HG02678 (cell line): ENCODE measurements at regions not wholly inside any gene's neighbourhood (a gene's known extent, or its start where the extent isn't known, plus 50 kb on each side); places are given as distances from the start of the nearest gene placed in this dataset.

ENCODE experiments used
- ATAC-seq: cut with Tn5 transposase; IDR thresholded peaks from one replicate; pipeline ENCODE4 v1.9.1; 2021; ENCODE audit warnings: mild to moderate bottlenecking, moderate library complexity; ENCODE audit not compliant: unreplicated experiment

- no peak for ATAC-seq
Observed at GRCh38 chr6:28732052-28732451, 191.7 kb downstream of the TRIM27 start.

DNA sequence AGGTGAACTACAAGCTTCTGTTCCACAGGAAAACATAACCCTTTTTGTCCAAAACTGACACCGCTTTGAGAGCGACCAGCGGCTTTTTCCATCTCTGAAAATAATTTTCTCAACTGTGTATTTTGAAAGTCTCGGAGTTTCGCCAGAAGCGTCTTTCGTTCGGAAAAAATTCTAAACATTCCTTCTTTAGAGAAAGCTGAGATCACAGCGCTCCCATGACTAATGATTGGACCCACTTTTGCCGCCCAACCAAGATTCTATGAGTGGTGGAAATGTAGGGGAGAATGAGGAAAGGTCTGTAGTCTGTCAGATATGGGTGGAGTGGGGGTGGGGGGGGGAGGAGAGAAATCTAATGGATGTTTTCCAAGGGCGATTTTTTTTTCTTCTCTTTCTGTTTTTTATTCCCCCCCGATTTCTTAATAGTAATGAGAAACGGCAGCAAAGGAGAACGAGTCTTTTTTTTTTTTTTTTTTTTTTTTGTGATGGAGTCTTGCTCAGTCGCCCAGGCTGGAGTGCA is 189.3 kb downstream of the TRIM27 start:
- ATAC-seq: no peak

DNA sequence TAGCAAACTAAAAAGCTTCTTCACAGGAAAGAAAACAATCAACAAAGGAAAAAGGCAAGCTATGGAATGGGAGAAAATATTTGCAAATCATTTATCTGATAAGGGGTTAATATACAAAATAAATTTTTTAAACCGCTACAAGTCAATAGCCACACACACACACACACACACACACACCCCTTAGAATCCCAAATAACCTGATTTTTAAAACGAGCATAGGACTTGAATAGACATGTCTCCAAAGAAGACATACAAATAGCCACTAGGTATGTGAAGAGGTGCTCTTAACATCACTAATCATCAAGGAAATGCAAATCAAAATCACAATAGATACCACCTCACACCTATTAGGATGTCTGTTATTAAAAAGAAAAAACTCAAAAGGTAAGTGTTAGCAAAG is 187.7 kb downstream of the TRIM27 start:
- no peak for ATAC-seq

DNA sequence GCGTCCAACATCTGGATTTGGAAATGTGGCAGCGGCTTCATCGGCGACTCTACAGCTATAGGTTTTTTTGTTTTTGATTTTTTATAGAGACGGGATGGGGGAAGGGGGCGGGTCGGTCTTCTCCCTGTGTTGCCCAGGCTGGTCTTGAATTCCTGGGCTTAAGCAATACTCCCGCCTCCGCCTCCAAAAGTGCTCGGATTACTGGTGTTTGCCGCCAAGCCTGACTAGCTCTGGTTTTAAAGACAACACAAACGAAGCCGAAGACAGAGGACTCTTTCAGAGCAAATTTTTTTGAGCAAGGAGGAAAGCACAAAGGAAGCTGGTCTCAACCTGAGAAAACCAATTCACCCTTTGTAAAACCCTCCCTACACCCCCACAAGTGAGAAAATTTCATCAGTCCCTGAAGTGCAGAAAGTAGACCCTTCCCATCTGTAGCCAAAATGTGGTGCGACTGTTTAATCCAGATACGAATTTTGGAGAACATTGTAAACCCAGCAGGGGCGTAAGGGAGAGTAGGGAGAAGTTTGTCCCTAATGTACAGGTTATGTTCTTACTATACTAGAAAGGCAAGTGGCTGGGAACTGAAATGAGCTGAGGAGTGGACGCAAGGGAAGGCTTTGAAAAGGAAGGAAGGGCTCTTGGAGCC is 185.9 kb downstream of the TRIM27 start:
- no peak for ATAC-seq

DNA sequence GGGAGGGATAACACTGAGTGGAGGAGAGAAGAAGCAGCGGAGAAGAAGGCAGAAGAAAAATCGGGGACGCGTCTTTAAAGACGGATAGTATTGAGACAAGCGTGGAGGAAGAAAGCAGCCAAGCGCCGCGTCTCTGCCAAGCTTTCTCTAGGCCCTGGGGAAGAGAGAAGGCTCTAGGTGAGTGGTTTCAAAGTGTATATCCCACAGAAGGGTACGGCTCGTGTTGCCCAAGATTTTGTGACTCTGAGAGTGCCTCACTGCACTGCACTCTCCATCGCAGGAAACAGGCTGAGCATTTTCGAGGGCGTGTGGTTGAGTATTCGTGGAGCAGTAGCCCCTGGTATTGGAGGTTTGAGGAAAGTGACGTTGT is 185.4 kb downstream of the TRIM27 start:
- ATAC-seq: no peak

GRCh38 chr6:28741363-28741762 is 182.4 kb downstream of the TRIM27 start:
- no peak for ATAC-seq

DNA sequence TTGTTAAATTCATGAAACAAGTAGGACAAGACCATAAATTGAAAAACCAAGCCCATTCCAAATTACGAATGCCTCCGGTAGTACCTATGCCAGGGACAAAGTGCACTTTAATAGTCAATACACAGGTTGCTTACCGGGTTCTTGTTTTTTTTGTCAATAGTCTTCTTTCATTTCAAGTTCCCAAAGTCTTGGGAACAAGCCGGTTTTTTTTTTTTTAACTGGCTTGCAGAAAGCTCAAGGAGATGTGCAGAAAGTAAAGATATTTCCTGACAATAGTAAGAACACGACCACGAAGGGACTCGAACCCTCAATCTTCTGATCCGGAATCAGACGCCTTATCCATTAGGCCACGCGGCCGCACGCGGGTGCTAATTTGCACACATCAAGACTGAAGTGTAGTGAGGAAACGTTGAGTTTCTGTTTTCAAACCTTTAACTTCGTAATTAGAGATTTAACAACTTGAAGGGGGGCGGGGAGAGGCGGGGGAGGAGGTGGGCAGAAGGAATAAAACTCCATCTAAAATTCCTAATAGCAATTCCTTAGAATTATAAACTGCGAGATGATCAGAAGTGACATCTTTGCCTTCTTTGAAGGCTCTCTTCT is 181.0 kb downstream of the TRIM27 start:
- no peak for ATAC-seq

GRCh38 chr6:28743271-28743789 is 180.5 kb downstream of the TRIM27 start:
- ATAC-seq: no peak

DNA sequence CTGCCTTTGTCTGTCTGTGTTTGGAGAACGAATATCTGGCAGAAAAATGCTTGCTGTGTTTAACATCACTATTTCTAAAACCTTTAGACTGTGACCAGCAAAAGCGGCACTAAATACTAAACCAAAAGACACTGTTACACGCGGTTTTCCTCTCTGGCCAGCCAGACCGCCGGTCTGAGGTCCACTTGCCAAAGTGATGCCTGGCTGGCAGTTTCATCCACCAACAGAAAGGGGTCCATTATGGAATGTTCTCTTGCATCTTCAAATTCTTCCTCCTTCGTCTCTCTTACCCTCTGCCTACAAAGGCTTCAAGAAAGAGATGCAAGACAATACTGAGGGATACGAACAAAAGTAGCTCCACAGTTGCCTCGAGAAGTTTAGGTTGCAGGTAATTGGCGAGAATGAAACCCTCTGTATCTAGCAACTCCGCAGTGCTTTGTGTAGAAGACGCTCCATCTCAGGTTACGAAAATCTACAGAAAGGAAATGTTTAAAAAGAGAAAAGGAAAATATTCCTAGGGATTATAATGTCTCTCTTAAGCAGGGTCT is 176.6 kb downstream of the TRIM27 start:
- no peak for ATAC-seq

DNA sequence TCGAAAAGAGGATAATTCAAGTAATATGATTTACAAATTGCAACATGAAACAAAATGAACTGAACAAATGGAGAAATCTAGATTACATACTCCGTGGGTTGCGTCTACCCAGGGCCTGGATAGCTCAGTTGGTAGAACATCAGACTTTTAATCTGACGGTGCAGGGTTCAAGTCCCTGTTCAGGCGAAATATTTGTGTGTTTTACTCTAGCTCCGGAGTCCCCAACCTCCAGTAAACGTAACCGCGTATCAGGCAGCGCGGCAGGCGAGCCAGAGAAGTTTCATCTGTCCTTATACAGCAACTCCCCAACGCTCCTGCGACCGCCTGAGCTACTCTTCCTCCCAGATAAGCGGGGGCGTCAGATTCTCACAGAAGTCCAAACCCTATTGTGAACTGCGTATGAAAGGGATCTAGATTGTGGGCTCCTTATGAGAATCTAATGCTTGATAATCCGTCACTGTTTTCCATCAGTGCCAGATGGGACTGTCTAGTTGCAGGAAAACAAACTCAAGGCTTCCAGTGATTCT is 176.1 kb downstream of the TRIM27 start:
- no peak for ATAC-seq

- no peak for ATAC-seq
Observed at GRCh38 chr6:28748192-28748591, 175.6 kb downstream of the TRIM27 start.

DNA sequence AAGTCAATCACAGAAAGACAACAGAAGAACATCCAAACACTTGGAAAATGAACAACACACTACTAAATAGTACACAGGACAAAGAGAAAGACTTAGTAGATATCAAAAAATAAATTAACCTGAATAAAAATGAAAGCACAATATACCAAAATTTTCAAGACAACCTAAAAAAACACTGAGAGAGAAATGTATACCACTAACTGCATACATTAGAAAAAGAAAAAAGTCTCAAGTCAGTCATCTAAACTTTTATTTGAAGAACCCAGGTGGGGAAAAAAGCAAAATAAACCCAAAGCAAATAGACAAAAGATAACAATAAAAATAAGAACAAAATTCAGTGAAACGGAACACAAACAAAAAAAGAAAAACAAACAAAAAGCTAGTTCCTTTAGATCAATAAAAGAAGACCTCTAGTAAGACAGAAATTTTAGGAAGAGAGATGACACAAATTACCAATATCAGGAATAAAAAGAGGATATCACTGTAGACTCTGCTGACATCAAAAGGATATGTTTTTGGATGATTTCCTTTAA is 172.8 kb downstream of the TRIM27 start:
- no peak for ATAC-seq

- no peak for ATAC-seq
Observed at GRCh38 chr6:28751514-28751913, 172.3 kb downstream of the TRIM27 start.

- no peak for ATAC-seq
Observed at GRCh38 chr6:28751963-28752350, 171.8 kb downstream of the TRIM27 start.

- ATAC-seq: no peak
Observed at GRCh38 chr6:28757429-28758045, 166.2 kb downstream of the TRIM27 start.

DNA sequence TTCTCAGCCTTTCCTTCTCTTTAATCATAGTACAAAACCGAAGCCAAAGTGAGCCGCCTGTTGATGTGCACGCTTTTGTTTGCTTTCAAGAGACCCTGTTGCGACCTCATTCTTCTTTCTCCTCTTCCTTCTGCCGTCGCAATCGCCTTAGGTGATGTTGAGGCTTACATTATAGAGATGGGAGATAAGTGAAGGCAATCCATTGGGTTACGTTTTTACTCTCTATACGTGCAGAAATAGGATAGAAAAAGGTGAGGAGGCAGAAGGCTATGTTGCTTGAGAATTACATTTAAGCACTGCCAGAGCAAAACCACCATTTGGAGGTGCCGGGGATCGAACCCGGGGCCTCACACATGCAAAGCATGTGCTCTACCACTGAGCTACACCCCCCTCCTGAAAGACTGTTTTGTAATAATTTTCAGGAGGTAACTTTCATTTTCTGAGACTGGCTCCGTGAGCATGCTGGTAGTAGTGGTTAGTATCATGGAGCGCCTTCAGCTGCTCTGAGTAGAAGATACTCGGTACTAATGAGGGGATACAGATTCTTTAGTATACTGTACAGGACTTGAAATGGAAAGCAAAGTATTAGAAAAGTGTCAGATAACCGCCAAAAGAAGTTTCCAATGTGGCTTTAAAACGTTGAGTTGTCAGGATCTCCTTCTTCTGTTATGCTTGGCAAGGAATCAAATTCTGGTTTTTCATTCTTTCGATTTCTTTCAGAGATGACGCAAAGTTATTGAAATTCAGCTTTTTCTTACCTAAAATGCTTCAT is 165.6 kb downstream of the TRIM27 start:
- no peak for ATAC-seq

- ATAC-seq: no peak
Observed at GRCh38 chr6:28758818-28759235, 165.0 kb downstream of the TRIM27 start.

DNA sequence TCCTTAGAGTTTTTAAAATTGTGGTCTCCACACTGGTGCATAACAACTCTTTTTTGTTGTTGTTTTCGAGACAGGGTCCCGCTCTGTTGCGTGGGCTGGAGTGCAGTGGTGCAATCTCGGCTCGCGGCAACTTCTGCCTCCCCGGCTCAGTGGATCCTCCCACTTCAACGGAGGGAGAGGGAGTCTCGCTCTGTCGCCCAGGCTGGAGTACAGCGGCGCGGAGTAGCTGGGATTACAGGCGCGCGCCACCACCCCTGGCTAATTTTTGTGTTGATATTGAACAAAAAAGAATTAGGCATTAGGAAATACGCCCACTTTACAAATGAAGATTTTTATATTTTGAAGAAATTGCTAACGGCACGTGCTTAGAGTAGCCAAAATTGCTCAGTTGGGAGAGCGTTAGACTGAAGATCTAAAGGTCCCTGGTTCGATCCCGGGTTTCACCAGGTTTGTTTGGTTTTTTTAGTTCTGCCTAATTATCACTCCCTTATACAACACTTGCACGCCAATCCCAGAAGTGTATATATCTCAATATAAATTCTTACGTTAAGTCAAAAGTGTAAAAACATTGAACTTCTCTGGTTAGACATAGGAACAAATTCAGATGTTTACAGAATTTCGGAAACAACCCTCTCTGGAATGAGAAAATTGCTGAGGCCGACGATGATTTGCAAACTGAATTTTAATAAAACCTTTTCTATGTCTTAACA is 159.6 kb downstream of the TRIM27 start:
- no peak for ATAC-seq

DNA sequence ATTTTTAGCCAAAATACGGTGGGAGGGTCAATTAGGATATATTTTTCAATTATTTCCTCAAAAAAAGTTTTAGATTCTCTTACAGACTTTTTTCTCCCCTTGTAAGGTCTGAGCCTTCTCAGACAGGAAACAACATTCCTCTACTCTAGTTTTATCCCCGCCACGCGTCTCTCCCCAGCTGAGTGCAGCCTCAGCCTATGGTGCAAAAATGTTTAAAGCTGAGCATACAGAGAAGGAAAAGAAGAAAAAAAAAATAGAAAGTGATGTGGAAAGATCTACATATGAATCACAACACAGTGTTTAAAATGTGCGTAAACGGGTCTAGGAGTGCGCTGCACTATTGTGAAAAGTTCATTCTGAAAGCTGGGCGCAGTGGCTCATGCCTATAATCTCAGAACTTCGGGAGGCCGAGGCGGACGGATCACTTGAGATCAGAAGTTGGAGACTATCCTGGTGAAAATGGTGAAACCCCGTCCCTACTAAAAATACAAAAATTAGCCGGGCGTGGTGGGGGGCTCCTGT is 159.0 kb downstream of the TRIM27 start:
- no peak for ATAC-seq

GRCh38 chr6:28765978-28766351 is 157.8 kb downstream of the TRIM27 start:
- ATAC-seq: no peak
